Fibroblast of lung (primary cell): ENCODE measurements at regions not wholly inside any gene's neighbourhood (a gene's known extent, or its start where the extent isn't known, plus 50 kb on each side); places are given as distances from the start of the nearest gene placed in this dataset.

Experiments used
- DNase-seq, 2 donors: peaks; one replicate each; pipeline versions ENCODE4 v3.0.0 to v3.0.0-alpha.2; 2010; ENCODE audit warnings: low read depth in 2 of 2
- H2AFZ ChIP-seq: 2 replicates; pipeline ENCODE4 v1.5.1; 2012; ENCODE audit warnings: low read length, control low read depth, inconsistent platforms
- H3K27ac ChIP-seq: 2 replicates; pipeline ENCODE4 v1.5.1; 2011; ENCODE audit warnings: low read length, control low read depth; ENCODE audit not compliant: insufficient read depth
- H3K27me3 ChIP-seq: 2 replicates; pipeline ENCODE4 v1.5.1; 2011; ENCODE audit warnings: mild to moderate bottlenecking, low read length; ENCODE audit not compliant: control insufficient read depth, insufficient read depth
- H3K36me3 ChIP-seq: 2 replicates; pipeline ENCODE4 v1.5.1; 2011; ENCODE audit warnings: low read length; ENCODE audit not compliant: control insufficient read depth, insufficient read depth
- H3K4me1 ChIP-seq: 2 replicates; pipeline ENCODE4 v1.5.1; 2011; ENCODE audit warnings: low read length; ENCODE audit not compliant: control insufficient read depth, insufficient read depth; ENCODE audit errors: extremely low read depth
- H3K4me2 ChIP-seq: 2 replicates; pipeline ENCODE4 v1.5.1; 2011; ENCODE audit warnings: low read length, control low read depth; ENCODE audit not compliant: insufficient read depth; ENCODE audit errors: extremely low read depth
- H3K4me3 ChIP-seq, 4 experiments: fragments of 200-600 bp in 1 of 4; sonication (generic) in 1 of 4; replicated peaks in 1 of 4; 2 replicates each; pipeline ENCODE4 v1.5.1; 2011 to 2016; ENCODE audit warnings: low read length in 4 of 4, low read depth in 3 of 4, mild to moderate bottlenecking in 3 of 4, control low read depth in 2 of 4, inconsistent platforms in 1 of 4, mixed read lengths in 1 of 4; ENCODE audit not compliant: insufficient read depth in 1 of 4; ENCODE audit errors: control extremely low read depth in 1 of 4
- H3K79me2 ChIP-seq: 2 replicates; pipeline ENCODE4 v1.5.1; 2012; ENCODE audit warnings: mild to moderate bottlenecking, low read length, inconsistent platforms; ENCODE audit not compliant: control insufficient read depth, insufficient read depth
- H3K9ac ChIP-seq: 2 replicates; pipeline ENCODE4 v1.5.1; 2011; ENCODE audit warnings: mild to moderate bottlenecking, low read length, control low read depth; ENCODE audit not compliant: insufficient read depth
- H3K9me3 ChIP-seq: 2 replicates; pipeline ENCODE4 v1.5.1; 2012; ENCODE audit warnings: low read depth, low read length; ENCODE audit not compliant: control insufficient read depth, insufficient read depth
- H4K20me1 ChIP-seq: 2 replicates; pipeline ENCODE4 v1.5.1; 2011; ENCODE audit warnings: low read length; ENCODE audit not compliant: control insufficient read depth, insufficient read depth; ENCODE audit errors: extremely low read depth
- EZH2 ChIP-seq: IDR thresholded peaks from 2 replicates; pipeline ENCODE4 v1.5.1; 2012; ENCODE audit warnings: low read length, control low read depth, mild to moderate bottlenecking; ENCODE audit errors: missing control alignments
- TF ChIP-seq, protein P1 (sequence below), 2 donors: IDR thresholded peaks in 1 of 2; conservative IDR thresholded peaks in 1 of 2; 1 replicate in 1 of 2; 2 replicates in 1 of 2; pipeline ENCODE4 v1.5.1; 2011 to 2012; ENCODE audit warnings: low read length in 2 of 2, control low read depth in 1 of 2, inconsistent platforms in 1 of 2, low read depth in 1 of 2, mild to moderate bottlenecking in 1 of 2

- Histone ChIP-seq H3K4me2 (no peak overlapping the region), H3K4me1 (no peaks in the 10 kb centered on the region), H3K4me3 (no peak overlapping the region), H4K20me1 (no peaks in the 10 kb centered on the region), H3K36me3 (no peaks in the 10 kb centered on the region), H3K9me3 (no peaks in the 10 kb centered on the region), H3K27me3 (no peaks in the 10 kb centered on the region), H3K9ac (no peak overlapping the region), H3K79me2 (no peaks in the 10 kb centered on the region), H2AFZ (no peak overlapping the region), H3K27ac (no peak overlapping the region)
- TF ChIP-seq, protein P1, sequence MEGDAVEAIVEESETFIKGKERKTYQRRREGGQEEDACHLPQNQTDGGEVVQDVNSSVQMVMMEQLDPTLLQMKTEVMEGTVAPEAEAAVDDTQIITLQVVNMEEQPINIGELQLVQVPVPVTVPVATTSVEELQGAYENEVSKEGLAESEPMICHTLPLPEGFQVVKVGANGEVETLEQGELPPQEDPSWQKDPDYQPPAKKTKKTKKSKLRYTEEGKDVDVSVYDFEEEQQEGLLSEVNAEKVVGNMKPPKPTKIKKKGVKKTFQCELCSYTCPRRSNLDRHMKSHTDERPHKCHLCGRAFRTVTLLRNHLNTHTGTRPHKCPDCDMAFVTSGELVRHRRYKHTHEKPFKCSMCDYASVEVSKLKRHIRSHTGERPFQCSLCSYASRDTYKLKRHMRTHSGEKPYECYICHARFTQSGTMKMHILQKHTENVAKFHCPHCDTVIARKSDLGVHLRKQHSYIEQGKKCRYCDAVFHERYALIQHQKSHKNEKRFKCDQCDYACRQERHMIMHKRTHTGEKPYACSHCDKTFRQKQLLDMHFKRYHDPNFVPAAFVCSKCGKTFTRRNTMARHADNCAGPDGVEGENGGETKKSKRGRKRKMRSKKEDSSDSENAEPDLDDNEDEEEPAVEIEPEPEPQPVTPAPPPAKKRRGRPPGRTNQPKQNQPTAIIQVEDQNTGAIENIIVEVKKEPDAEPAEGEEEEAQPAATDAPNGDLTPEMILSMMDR (conservative IDR thresholded peaks at IDR 0.05 in 1 of 2, IDR thresholded peaks at IDR 0.05 in 1 of 2; ENCODE audit: low read depth in 1 of 2, low read length in 2 of 2), result no peak
- no peak for TF ChIP-seq EZH2
- DNase-seq, result no peak
These were observed 112.1 kb upstream of the FAM204A start for GRCh38 chr10:118454211-118454610.

GRCh38 chr10:118452098-118452497 lies 110.0 kb upstream of the FAM204A start:
- no peaks in the 10 kb centered on the region for H4K20me1 ChIP-seq
- H3K9ac ChIP-seq, result no peak overlapping the region
- no peak overlapping the region for H3K27ac ChIP-seq
- no peak overlapping the region for H3K4me3 ChIP-seq
- no peak overlapping the region for H2AFZ ChIP-seq
- DNase-seq, result no peak
- TF ChIP-seq EZH2, result no peak
- TF ChIP-seq, protein P1 (conservative IDR thresholded peaks at IDR 0.05 in 1 of 2, IDR thresholded peaks at IDR 0.05 in 1 of 2; ENCODE audit: low read depth in 1 of 2, low read length in 2 of 2), result no peak
- H3K79me2 ChIP-seq, result no peaks in the 10 kb centered on the region
- H3K4me1 ChIP-seq, result no peaks in the 10 kb centered on the region
- H3K4me2 ChIP-seq, result no peak overlapping the region
- no peaks in the 10 kb centered on the region for H3K9me3 ChIP-seq
- no peaks in the 10 kb centered on the region for H3K27me3 ChIP-seq
- no peaks in the 10 kb centered on the region for H3K36me3 ChIP-seq

DNA sequence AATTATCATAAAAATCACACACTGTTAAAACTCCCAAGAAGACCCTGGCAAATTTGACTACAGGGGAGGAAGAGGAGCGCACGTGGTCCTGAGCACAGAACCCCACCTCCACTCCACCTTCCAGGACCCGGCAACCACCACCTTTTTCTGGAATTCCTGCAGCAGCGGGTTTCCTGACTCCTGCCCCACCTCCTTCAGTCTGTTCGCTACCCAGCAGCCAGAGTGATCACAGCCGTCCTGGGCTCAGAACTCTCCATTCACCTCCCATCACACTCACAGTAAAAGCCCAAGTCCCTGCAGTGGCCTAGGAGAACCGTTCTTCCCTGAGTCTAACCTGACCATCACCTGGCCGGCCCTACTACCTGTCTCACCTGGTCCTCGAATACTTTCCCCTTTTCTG lies 107.4 kb upstream of the FAM204A start:
- Histone ChIP-seq H3K79me2 (no peaks in the 10 kb centered on the region), H2AFZ (no peak overlapping the region), H3K36me3 (no peaks in the 10 kb centered on the region), H3K27ac (no peak overlapping the region), H3K4me3 (no peak overlapping the region), H4K20me1 (no peaks in the 10 kb centered on the region), H3K9ac (no peak overlapping the region), H3K4me2 (no peak overlapping the region), H3K9me3 (no peaks in the 10 kb centered on the region), H3K4me1 (no peaks in the 10 kb centered on the region), H3K27me3 (no peaks in the 10 kb centered on the region)
- no peak for DNase-seq
- TF ChIP-seq, protein P1 (conservative IDR thresholded peaks at IDR 0.05 in 1 of 2, IDR thresholded peaks at IDR 0.05 in 1 of 2; ENCODE audit: low read depth in 1 of 2, low read length in 2 of 2), result no peak
- no peak for TF ChIP-seq EZH2
